ENCODE measurements at regions not wholly inside any gene's neighbourhood (a gene's known extent, or its start where the extent isn't known, plus 50 kb on each side); places are given as distances from the start of the nearest gene placed in this dataset.

DNA sequence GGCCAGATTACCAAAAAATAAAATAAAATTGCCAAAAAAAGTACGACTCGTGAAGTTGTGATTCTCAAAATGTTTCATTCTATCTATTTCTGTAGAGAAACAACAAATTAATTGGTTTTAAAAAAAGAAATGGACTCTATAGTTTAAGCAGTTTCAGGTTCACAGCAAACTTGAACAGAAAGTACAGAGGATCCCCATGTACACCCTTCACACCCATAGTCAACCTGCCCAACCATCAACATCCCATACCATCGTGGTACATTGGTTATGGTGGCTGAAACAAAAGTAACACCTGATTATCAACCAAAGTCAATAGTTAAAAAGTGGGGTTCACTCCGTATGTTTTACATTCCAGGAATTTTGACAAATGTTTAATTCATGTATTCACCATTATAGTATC lies 496.1 kb downstream of the ANKRD7 start:
- TF ChIP-seq CTCF (IDR thresholded peaks at IDR 0.05 in 2 of 3, conservative IDR thresholded peaks at IDR 0.05 in 1 of 3; ENCODE audit: control insufficient read depth in 2 of 3, extremely low read depth in 1 of 3, insufficient read depth in 1 of 3, low read depth in 3 of 3, low read length in 3 of 3) (no peak), POLR2A (IDR thresholded peaks at IDR 0.05; ENCODE audit: low read depth, low read length) (no peak), BMI1 (IDR thresholded peaks at IDR 0.05; ENCODE audit: borderline replicate concordance) (no peak), RBBP5 (conservative IDR thresholded peaks at IDR 0.05) (no peak), MXI1 (IDR thresholded peaks at IDR 0.05; ENCODE audit: low read depth, low read length) (no peak), TARDBP (IDR thresholded peaks at IDR 0.05; ENCODE audit: borderline replicate concordance) (no peak), EP300 (IDR thresholded peaks at IDR 0.05; ENCODE audit: borderline replicate concordance in 1 of 2, control insufficient read depth in 1 of 2, low read depth in 2 of 2, low read length in 2 of 2) (no peak), ZBTB33 (IDR thresholded peaks at IDR 0.05) (no peak), NFYB (IDR thresholded peaks at IDR 0.05; ENCODE audit: insufficient read depth, low read depth, low read length) (no peak), RFX5 (IDR thresholded peaks at IDR 0.05; ENCODE audit: low read depth, low read length) (no peak), RAD21 (IDR thresholded peaks at IDR 0.05; ENCODE audit: insufficient read depth, low read depth, low read length) (no peak), BHLHE40 (IDR thresholded peaks at IDR 0.05; ENCODE audit: borderline replicate concordance in 1 of 2, low read depth in 2 of 2, low read length in 1 of 2) (no peak)
- TF ChIP-seq, protein P1, sequence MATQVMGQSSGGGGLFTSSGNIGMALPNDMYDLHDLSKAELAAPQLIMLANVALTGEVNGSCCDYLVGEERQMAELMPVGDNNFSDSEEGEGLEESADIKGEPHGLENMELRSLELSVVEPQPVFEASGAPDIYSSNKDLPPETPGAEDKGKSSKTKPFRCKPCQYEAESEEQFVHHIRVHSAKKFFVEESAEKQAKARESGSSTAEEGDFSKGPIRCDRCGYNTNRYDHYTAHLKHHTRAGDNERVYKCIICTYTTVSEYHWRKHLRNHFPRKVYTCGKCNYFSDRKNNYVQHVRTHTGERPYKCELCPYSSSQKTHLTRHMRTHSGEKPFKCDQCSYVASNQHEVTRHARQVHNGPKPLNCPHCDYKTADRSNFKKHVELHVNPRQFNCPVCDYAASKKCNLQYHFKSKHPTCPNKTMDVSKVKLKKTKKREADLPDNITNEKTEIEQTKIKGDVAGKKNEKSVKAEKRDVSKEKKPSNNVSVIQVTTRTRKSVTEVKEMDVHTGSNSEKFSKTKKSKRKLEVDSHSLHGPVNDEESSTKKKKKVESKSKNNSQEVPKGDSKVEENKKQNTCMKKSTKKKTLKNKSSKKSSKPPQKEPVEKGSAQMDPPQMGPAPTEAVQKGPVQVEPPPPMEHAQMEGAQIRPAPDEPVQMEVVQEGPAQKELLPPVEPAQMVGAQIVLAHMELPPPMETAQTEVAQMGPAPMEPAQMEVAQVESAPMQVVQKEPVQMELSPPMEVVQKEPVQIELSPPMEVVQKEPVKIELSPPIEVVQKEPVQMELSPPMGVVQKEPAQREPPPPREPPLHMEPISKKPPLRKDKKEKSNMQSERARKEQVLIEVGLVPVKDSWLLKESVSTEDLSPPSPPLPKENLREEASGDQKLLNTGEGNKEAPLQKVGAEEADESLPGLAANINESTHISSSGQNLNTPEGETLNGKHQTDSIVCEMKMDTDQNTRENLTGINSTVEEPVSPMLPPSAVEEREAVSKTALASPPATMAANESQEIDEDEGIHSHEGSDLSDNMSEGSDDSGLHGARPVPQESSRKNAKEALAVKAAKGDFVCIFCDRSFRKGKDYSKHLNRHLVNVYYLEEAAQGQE (IDR thresholded peaks at IDR 0.05; ENCODE audit: low read depth, low read length), result no peak
- TF ChIP-seq, protein P2, sequence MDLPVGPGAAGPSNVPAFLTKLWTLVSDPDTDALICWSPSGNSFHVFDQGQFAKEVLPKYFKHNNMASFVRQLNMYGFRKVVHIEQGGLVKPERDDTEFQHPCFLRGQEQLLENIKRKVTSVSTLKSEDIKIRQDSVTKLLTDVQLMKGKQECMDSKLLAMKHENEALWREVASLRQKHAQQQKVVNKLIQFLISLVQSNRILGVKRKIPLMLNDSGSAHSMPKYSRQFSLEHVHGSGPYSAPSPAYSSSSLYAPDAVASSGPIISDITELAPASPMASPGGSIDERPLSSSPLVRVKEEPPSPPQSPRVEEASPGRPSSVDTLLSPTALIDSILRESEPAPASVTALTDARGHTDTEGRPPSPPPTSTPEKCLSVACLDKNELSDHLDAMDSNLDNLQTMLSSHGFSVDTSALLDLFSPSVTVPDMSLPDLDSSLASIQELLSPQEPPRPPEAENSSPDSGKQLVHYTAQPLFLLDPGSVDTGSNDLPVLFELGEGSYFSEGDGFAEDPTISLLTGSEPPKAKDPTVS (IDR thresholded peaks at IDR 0.05; ENCODE audit: low read depth, low read length), result no peak
